Stimulated activated CD4-positive, alpha-beta T cell treated with anti-CD3 and anti-CD28 coated beads, TNF-alpha, amount 100 ng/mL, for 1 hour (primary cell): ENCODE measurements at regions not wholly inside any gene's neighbourhood (a gene's known extent, or its start where the extent isn't known, plus 50 kb on each side); places are given as distances from the start of the nearest gene placed in this dataset.
"Not testable (repeated sequence)": the region's sequence is repeated elsewhere in the genome, so short reads cannot be mapped to it uniquely, and the experiment has no call there.

ENCODE experiments used
- DNase-seq, 3 donors: peaks; one replicate each; pipeline ENCODE4 v3.0.0-alpha.2; 2020; ENCODE audit warnings: low read depth in 3 of 3, low spot score in 1 of 3

DNA sequence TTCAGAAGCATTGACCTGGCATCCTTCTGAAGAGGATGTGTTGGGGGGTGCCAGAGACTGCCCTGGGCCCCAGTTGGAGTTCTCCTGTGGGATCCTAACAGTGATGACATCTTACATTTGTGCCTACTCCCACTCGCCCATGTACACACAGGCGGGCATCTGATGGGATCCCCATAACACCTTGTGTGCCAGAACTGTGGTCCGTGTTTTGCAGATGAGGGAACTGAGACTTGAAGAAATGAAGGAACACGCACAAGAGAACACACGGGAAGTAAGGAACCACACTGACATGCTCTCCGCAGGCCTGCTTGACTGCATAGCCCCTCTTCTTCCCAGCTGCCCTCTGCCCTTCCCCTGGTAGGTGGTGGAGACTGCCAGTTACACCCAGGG, 255.3 kb downstream of the MYCN start:
- DNase-seq: no peak

DNA sequence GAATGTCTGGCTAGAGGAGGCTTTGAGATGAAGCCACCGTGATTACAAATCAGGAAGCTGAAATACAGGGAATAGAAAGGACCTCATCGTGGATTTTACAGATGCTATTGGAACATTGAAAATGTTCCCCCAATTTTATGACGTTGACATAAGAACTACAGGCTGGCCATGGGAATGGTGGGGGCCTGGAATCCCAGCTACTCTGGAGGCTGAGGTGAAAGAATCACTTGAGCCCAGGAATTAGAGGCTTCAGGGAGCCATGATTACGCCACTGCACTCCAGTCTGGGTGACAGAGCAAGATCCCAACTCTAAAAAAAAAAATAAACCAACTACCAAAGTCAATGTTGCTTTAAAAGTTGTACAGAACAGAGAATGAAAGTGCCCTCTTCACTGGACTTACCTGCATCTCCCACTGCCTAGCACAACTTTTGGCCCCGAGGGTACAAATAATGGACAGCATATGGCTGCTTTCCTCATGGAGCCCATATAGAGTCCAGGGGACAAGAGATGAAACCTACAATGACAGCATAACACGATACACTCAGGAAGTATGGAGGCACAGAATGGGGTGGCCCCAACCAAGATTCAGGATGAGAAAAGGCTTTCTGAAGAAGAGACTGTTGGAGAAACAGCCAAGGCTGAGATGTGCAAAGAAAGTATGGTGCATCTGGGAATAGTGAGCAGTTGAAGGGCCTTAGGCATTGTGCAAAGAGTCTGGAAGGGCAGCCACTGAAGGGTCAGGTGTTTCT, 254.8 kb downstream of the MYCN start:
- DNase-seq: no peak

DNA sequence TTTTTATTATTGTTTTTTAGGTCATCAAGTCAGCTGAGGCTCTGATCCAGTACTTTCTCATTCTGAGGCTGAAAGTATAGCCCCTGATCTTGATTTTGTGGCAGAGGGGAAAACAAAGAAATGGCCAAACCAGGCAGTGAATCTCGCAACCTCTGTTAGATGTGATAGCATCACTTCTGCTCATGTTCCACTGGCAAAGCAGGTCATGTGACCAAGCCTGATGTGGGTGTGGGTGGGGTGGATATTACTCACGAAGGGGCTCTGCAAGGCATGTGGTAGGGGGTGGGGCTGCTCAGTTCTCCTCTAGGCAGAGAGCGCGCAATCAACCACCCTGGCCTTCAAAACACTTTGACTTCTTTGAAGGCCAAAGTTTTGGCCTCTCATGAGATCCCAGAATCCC, 254.2 kb downstream of the MYCN start:
- no peak for DNase-seq

DNA sequence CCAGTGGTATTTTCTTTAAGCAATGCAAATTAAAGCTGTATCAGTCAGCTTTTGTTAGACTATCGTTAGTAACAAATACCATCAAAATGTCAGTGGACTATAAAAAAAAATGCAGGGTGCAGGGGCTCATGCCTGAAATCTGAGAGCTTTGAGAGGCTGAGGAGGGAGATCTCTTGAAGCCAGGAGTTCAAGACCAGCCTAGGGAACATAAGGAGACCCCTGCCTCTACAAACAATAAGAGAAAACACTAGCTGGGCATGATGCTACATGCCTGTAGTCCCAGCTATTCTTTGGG, 253.7 kb downstream of the MYCN start:
- DNase-seq: no peak

DNA sequence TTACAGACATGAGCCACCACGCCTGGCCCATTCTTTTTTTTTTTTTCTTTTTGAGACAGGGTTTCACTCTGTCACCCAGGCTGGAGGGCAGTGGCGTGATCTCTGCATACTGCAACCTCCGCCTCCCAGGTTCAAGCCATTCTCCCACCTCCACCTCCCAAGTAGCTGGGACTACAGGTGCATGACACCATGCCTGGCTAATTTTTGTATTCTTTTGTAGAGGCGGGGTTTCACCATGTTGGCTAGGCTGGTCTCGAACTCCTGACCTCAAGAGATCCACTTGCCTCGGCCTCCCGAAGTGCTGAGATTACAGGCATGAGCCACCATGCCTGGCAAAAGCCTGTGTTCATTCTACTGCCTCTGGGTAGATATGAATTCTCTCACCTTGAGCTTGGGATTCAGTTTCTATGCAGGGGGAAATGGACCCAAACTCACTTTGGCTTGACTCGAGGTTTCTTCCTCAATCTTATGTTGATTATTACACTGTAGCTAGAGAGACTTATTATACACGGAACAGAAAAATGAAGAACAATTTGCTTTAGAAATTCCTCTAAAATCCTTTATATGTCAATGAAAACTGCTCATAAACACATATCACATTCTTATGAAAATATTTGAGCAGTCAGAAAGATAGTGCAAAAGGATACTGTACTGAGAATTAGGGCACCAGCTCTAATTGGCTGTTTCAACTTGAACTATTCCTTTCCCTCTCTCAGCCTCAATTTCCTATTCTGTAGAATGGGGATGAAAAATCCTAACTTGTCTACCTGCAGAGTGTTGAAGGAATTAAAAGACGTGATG, 252.3 kb downstream of the MYCN start:
- no peak for DNase-seq

DNA sequence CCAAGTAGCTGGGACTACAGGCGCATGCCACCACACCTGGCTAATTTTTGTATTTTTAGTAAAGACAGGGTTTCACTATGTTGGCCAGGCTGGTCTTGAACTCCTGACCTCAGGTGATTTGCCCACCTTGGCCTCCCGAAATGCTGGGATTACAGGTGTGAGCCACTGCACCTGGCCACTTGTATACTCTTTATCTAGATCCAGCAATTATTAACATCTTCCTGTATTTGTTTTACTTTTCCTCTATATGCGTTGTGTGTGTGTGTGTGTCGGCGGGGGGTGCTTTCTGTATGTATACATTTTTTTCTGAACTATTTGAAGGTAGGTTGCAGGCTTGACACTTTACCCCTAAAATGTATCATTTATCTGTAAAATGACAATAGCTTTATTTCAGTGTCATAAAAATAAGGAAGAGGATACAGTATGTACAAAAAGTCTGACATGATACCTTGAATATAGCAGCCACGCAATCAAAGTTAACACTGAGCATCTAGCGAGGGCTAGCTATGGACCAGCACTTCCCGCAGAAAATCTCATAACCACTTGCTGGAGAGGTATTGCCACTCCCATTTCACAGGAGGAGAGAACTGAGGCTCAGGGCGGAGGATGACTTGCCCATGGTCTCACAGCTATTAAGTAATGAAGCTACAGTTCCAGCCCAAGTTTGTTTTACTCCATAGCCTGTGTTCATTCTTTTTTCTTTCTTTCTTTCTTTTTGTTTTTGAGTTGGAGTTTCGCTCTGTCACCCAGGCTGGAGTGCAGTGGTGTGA, 251.3 kb downstream of the MYCN start:
- no peak for DNase-seq

DNA sequence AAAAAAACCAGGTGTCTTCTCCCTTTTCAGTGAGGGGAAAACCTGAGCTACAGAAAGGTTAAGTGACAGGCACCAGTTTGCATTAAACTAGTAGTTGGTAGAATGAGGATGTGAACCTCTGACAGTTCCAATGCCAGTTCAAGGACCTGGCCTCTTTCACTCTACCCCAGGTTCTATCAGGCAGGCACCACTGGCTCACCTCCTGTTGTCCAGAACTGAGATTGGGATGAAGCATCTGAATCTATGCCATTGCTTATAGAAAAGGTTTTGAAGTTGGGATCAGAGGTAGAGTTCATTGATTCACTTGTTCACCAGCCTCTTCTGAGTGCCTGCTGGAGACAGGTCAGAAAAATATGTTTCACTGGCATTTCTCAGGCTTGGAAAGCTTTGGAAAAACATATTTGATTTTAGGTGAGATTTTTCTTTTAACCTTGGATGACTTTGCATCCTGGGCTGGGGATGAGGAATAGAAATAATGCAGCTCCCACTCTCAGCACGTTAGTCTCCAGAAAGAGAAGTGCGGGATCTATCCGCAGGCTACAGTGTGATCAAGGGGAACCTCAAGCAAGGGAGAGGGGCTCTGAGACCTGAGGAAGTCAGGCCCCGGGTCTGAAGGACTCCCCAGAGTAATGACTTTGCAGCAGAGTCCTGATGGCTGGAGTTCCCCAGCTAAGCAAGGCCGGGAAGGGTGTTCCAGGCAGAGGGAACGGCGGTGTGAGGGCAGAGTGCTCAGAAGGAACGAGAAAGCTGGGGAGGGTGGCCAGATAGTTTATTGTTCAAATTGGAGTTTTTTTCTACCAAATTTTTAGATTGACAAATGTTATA, 250.3 kb downstream of the MYCN start:
- DNase-seq: no peak

DNA sequence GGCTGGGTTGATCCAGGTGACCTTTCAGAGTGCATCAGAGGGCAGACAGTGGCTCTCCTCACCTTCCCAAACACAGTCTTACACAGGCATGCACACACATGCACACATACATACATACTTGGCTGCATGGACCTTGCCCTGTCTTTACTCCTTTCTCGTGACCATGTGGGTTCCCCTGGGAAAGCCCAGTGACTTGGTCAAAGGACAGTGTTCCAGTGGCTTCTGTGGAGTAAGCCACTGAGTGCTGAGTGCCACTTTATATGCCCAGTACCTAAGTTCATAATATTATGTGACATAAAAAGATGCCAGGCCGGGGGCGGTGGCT, 249.4 kb downstream of the MYCN start:
- DNase-seq: no peak

DNA sequence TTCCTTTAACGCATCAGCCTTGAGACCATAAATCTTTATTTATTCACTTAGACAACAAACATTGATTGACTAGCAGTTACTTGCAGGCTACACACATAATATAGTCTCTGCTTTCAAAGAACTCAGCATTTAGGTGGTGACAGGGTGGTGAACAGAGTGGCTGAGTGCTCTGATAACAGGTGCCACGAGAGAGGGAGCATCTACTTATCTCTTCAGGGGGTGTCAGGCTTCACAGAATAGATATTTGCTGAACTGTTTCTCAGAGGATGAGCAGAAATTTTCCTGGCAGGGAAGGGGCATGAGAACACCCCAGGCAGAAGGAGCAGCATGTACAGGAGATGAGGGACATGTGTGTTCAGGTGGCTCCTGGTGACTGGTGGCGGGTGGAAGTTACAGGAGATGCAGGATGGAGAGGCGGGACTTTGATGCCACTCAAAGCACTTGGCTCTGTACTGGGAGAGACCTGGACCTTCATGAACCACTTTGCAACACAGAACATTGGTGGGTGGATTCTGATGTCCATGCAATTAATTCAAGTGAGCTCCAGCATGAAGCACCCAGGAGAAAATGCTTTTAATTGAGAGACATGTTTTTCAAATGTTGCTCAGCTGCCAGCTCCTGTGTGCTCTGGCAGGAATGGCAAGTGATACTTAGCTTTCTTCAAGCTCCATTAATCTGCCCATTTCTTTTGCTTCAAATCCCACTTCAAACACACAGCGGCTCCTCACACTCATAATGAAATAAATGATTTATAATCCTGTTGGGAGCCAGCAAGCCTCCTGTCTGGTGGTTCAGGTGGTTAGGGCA, 248.9 kb downstream of the MYCN start:
- no peak for DNase-seq

DNA sequence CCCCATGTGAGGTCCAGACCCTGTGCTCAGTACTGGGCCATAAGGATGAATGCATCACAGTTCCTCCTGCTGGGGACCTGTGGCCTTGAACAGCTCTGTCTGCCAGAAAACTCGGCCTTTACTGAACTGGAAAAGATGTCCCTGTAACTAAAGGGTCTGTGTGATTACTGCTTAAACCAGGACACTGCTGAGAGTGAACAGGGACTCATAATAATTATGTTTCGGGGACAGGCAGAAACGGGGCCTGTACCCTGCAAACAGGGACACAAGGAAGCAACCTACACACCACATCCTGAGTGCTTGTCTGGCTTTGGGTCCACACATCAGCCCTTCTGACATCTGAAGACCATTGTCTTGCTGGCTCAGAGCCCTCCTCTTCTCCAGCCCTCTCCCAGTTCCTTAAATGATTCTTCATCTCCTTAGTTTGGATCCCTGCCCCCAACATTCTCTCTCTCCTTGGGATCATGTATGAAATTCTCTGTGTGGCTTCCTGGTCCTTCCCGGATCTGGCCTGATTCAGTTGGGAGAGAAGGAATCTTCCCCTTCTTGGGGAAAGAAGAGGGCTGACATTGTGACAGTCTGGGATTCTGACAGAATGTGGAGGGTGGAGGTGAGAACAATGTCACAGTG, 248.0 kb downstream of the MYCN start:
- no peak for DNase-seq

DNA sequence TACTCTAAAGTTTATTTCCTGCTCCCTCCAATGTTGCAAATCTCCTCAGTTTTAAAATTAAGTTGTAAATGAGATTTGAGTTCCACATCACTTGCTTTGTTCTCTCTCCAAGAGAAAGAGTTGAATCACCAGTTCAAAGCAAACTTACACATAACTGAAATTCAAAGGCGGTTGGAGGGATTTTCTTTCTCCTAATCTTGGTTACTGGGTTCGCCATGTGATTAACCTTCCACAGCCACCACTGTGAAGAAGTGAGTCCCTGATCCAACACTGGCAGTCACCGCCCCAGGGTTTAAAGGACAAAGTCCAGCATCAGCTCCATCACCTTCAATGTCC, 247.1 kb downstream of the MYCN start:
- DNase-seq: no peak

DNA sequence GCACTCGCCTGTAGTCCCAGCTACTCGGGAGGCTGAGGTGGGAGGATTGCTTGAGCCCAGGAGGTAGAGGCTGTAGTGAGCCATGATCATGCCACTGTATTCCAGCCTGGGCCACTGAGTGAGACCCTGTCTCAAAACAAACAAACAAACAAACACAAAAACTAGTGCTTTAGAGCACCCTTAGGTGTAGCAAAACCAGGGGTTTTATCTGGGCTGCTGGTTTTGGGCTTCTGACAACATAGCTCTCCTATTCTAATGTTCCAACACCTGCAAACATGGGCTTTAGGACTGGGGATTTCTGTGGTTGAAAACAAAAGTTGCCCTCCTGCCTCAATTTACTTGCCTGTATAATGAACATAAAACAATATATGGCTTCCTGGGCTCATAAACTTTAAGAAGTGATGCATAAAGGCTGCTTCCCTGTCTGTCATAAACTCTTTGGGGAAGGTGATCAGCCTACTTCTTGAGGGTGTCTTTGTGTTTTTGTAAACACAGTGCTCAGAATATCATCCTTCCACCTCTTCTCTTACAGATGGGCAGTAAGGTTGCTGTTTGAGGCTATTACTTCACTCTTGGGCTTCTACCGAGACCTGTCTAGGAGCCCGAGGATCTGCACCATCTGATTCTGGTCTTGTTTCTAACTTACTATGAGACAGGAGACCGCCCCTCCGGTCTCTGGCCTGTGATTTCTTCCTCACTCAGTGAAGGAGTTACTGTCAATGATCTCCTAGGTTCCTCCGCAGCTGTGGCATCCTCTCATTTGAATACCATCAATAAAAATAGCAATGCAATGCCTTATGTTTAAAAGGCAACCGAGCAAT, 246.5 kb downstream of the MYCN start:
- no peak for DNase-seq

DNA sequence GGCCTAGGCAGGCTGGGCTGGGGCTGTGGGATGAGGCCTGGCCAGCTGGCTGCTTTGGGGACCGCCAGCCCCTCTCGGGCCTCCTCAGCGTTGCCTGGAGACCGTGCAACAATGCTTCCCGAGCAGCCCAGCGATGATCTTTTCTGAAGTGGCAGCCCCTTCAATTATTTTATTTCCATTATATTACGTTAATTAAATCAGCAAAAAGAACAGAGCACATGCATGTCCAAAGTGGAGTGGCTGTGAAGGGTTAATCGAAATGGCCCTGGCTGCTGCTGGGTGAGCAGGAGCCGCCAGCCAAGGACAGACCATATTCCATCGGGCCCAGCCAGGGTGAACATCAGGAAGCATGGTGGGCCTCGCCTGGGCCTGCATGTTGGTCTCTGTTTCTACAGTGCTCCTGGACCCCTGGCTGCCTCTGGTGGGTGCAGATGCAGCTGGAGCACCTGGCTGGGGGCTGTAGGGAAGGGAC, 245.5 kb downstream of the MYCN start:
- no peak for DNase-seq

DNA sequence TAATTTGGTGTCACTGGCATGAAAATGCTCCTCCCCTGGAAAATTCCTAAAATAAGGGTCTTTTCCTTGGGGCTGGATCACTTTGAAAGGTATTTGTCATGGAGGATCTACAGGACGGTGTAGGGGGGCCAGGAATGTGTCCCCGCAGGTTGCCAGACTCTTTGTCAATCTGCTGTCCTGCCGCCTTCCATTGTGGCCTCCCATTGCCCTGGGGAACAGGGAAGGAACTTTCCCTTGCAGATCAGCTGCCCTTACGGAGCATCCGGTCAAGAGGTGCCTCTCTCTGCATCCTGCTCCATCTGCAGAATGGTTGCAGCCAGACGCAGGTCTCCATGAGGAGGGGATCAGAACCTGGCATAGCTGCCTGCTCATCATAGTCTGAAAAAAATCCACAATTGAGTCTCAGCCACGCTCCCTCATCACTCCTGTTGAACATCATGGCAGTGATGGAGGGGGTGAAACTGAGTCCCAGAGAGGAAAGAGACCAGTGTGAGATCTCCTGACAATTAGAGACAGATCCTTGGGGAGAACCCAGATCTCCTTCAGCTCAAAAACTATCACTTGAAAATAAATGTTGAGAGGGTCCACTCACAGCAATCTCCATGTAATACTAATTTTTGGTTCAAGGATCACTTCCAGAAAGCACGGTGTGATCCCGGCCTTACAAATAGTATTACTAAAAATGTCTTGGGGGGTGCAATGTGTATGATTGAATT, 244.8 kb downstream of the MYCN start:
- no peak for DNase-seq

DNA sequence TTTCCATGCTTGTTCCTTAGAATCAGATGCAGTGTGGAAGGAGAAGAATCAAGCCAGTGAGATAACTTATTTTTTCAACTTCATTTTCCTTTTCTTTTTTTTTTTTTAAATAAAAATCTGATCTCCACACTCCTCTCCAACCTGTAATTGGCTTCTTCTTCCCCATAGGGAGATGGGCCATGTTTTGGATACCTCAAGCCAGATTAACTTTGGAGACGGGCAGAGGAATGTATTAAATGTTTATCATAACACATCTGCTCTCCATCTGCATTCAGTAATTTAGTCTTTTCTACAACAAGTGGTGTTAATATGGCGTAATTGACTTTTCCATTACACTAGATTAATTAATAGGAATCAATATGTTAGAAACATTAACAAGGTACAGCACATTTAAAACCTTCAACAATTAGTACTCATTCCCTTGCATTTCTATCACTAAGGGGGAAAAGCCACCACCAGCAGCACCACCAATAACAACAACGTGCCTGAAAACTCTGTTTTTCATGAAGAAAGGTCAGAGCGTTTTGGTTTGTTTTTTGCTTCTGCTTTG, 244.1 kb downstream of the MYCN start:
- no peak for DNase-seq

DNA sequence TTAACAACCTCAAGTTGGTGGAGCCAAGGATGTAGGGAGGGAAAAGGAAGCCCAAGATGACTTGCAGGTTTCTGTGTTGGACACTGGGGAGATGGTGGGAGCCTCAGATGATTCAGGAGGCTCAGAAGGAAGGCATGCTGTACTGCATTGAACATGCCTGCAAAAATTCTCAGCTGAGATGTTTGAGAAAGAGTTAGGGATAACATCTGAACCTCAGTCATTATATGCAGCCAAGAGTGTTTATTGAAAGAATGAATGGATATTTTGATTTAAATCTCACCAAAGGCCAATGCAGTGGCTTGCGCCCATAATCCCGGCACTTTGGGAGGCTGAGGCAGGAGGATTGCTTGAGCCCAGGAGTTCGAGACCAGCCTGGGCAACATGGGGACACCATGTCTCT, 243.0 kb downstream of the MYCN start:
- DNase-seq: no peak

DNA sequence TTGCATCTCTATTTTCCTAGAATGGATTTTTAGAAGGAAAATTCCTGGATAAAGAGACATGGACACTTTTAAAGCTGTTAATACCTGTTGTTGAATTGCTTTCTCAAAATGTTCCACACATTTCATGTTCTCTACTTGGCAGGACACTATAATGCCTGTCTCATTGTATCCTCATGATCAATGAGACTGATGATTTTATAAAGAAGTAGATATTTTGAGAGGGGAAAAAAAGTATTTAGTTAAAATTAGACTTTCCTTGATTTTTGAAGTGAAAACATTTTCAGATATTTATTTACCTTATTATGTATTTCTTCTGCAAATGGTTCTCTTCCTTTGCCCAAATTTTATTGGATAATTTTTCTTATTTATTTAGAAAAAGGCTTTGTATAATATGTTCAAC, 242.5 kb downstream of the MYCN start:
- DNase-seq: no peak

DNA sequence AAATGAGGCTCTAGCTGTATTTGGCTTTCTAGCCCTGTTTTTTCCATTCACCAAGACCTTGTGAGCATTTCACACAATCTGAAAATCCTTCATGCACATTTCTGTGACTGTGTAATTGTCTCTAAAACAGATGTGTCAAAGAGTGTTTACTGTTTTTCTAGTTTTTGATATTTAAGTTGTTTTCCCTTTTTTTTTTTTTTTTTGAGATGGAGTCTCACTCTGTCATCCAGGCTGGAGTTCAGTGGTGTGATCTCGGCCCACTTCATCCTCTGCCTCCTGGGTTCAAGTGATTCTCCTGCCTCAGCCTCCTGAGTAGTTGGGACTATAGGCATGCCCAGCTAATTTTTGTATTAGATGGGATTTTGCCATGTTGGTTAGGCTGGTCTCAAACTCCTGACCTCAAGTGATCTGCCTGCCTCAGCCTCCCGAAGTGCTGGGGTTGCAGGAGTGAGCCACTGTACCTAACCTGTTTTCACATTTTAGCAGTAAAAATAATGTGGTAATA, 242.0 kb downstream of the MYCN start:
- not testable (repeated sequence) for DNase-seq
